H9 (cell line): ENCODE measurements at regions not wholly inside any gene's neighbourhood (a gene's known extent, or its start where the extent isn't known, plus 50 kb on each side); places are given as distances from the start of the nearest gene placed in this dataset.

ENCODE experiments used
- DNase-seq: peaks from one replicate; pipeline ENCODE4 v3.0.0-alpha.2; 2017
- H2AFZ ChIP-seq: one replicate; pipeline ENCODE4 v1.6.1; 2013; ENCODE audit warnings: mild to moderate bottlenecking, low read length, control low read depth, moderate library complexity
- H2AK5ac ChIP-seq: 2 replicates; pipeline ENCODE4 v1.6.1; 2013; ENCODE audit warnings: low read length, control low read depth, mixed read lengths; ENCODE audit not compliant: insufficient read length
- H2BK120ac ChIP-seq: one replicate; pipeline ENCODE4 v1.6.1; 2013; ENCODE audit warnings: low read depth, mild to moderate bottlenecking, low read length, control low read depth, inconsistent platforms; ENCODE audit not compliant: poor library complexity, severe bottlenecking
- H2BK12ac ChIP-seq: 2 replicates; pipeline ENCODE4 v1.6.1; 2013; ENCODE audit warnings: low read length, control low read depth, mixed read lengths, low read depth; ENCODE audit not compliant: insufficient read length
- H2BK15ac ChIP-seq: 2 replicates; pipeline ENCODE4 v1.6.1; 2013; ENCODE audit warnings: low read depth, low read length, control low read depth
- H2BK20ac ChIP-seq: one replicate; pipeline ENCODE4 v1.6.1; 2013; ENCODE audit warnings: low read depth, mild to moderate bottlenecking, low read length, control low read depth, inconsistent platforms; ENCODE audit not compliant: poor library complexity, severe bottlenecking
- H2BK5ac ChIP-seq: 2 replicates; pipeline ENCODE4 v1.6.1; 2013; ENCODE audit warnings: low read length, control low read depth, mixed read lengths; ENCODE audit not compliant: insufficient read length
- H3K14ac ChIP-seq: 2 replicates; pipeline ENCODE4 v1.6.1; 2013; ENCODE audit warnings: low read length, control low read depth; ENCODE audit not compliant: insufficient read depth
- H3K18ac ChIP-seq: 2 replicates; pipeline ENCODE4 v1.6.1; 2013; ENCODE audit warnings: low read depth, mild to moderate bottlenecking, mixed read lengths, low read length, control low read depth; ENCODE audit not compliant: insufficient read length
- H3K23ac ChIP-seq: 2 replicates; pipeline ENCODE4 v1.6.1; 2013; ENCODE audit warnings: low read length, control low read depth, mixed read lengths, low read depth; ENCODE audit not compliant: insufficient read length
- H3K23me2 ChIP-seq: 2 replicates; pipeline ENCODE4 v1.6.1; 2013; ENCODE audit warnings: low read depth, mild to moderate bottlenecking, mixed read lengths, low read length, control low read depth; ENCODE audit not compliant: insufficient read length, poor library complexity, severe bottlenecking
- H3K27ac ChIP-seq: 2 replicates; pipeline ENCODE4 v1.5.1; 2013; ENCODE audit warnings: low read length, control low read depth, mixed read lengths, low read depth; ENCODE audit not compliant: insufficient read length
- H3K27me3 ChIP-seq: 2 replicates; pipeline ENCODE4 v1.6.1; 2013; ENCODE audit warnings: low read length, control low read depth, inconsistent platforms; ENCODE audit not compliant: insufficient read depth
- H3K4ac ChIP-seq: 2 replicates; pipeline ENCODE4 v1.6.1; 2013; ENCODE audit warnings: low read depth, mild to moderate bottlenecking, control low read depth, inconsistent platforms, low read length, moderate library complexity
- H3K4me1 ChIP-seq: 2 replicates; pipeline ENCODE4 v1.6.1; 2013; ENCODE audit warnings: low read length, control low read depth, inconsistent platforms; ENCODE audit not compliant: insufficient read depth
- H3K4me2 ChIP-seq: 2 replicates; pipeline ENCODE4 v1.6.1; 2013; ENCODE audit warnings: low read length, control low read depth, mixed read lengths; ENCODE audit not compliant: insufficient read length, insufficient read depth
- H3K56ac ChIP-seq: 2 replicates; pipeline ENCODE4 v1.6.1; 2013; ENCODE audit warnings: low read depth, mild to moderate bottlenecking, mixed read lengths, low read length, control low read depth; ENCODE audit not compliant: insufficient read length
- H3K79me1 ChIP-seq: 2 replicates; pipeline ENCODE4 v1.6.1; 2013; ENCODE audit warnings: low read depth, mild to moderate bottlenecking, moderate library complexity, low read length, control low read depth, inconsistent platforms; ENCODE audit not compliant: insufficient read depth, poor library complexity, severe bottlenecking
- H3K79me2 ChIP-seq: 2 replicates; pipeline ENCODE4 v1.6.1; 2013; ENCODE audit warnings: low read length, control low read depth, inconsistent platforms; ENCODE audit not compliant: insufficient read depth
- H3K9ac ChIP-seq: 2 replicates; pipeline ENCODE4 v1.6.1; 2013; ENCODE audit warnings: low read length, control low read depth, mixed read lengths; ENCODE audit not compliant: insufficient read length; ENCODE audit errors: extremely low read depth
- H3K9me3 ChIP-seq: one replicate; pipeline ENCODE4 v1.6.1; 2013; ENCODE audit warnings: low read depth, low read length, inconsistent platforms; ENCODE audit not compliant: control insufficient read depth
- H3T11ph ChIP-seq: one replicate; pipeline ENCODE4 v1.6.1; 2013; ENCODE audit warnings: mild to moderate bottlenecking, low read length, control low read depth, inconsistent platforms
- H4K20me1 ChIP-seq: one replicate; pipeline ENCODE4 v1.6.1; 2013; ENCODE audit not compliant: control insufficient read depth, insufficient read length, insufficient read depth
- H4K5ac ChIP-seq: 2 replicates; pipeline ENCODE4 v1.6.1; 2013; ENCODE audit warnings: low read depth, mild to moderate bottlenecking, mixed read lengths, low read length, control low read depth; ENCODE audit not compliant: insufficient read length
- H4K8ac ChIP-seq: replicated peaks from 2 replicates; pipeline ENCODE4 v1.6.1; 2013; ENCODE audit warnings: low read length, control low read depth, mixed read lengths, low read depth; ENCODE audit not compliant: insufficient read length
- H4K91ac ChIP-seq: 2 replicates; pipeline ENCODE4 v1.6.1; 2013; ENCODE audit warnings: low read depth, mild to moderate bottlenecking, moderate library complexity, mixed read lengths, low read length, control low read depth; ENCODE audit not compliant: insufficient read length
- H3K27ac Mint-ChIP-seq, 3 experiments: 2 replicates in 2 of 3; 3 replicates in 1 of 3; pipeline ENCODE4 v1.8.0; 2020 to 2021; ENCODE audit warnings: mixed read lengths in 3 of 3, mild to moderate bottlenecking in 1 of 3, moderate library complexity in 1 of 3
- H3K27me3 Mint-ChIP-seq: 2 replicates; pipeline ENCODE4 v1.8.0; 2021; ENCODE audit warnings: low read depth, mild to moderate bottlenecking, moderate library complexity, mixed read lengths
- H3K36me3 Mint-ChIP-seq, 3 experiments: 2 replicates in 2 of 3; 3 replicates in 1 of 3; pipeline ENCODE4 v1.8.0; 2020 to 2021; ENCODE audit warnings: low read depth in 3 of 3, mixed read lengths in 3 of 3; ENCODE audit not compliant: insufficient read depth in 1 of 3
- H3K4me1 Mint-ChIP-seq, 2 experiments: 2 replicates each; pipeline ENCODE4 v1.8.0; 2020; ENCODE audit warnings: mixed read lengths in 2 of 2
- H3K4me3 Mint-ChIP-seq, 2 experiments: 2 replicates in 1 of 2; 3 replicates in 1 of 2; pipeline ENCODE4 v1.8.0; 2020 to 2021; ENCODE audit warnings: mild to moderate bottlenecking in 2 of 2, mixed read lengths in 2 of 2, moderate library complexity in 1 of 2
- H3K9me3 Mint-ChIP-seq, 2 experiments: 2 replicates in 1 of 2; 3 replicates in 1 of 2; pipeline ENCODE4 v1.8.0; 2020; ENCODE audit warnings: mild to moderate bottlenecking in 2 of 2, mixed read lengths in 2 of 2, moderate library complexity in 1 of 2
- CTCF ChIP-seq: fragments of 200-600 bp; sonication (generic); conservative IDR thresholded peaks from 3 replicates; pipeline ENCODE4 v1.8.0; 2021; ENCODE audit warnings: antibody characterized with exemption, mild to moderate bottlenecking
- WGBS: extraction: QIAGEN DNeasy Blood & Tissue Kit; methylation state at CpG from one replicate; pipeline ENCODE4 v1.1.7; 2013; ENCODE audit warnings: missing lambda C conversion rate, low lambda C conversion rate, mixed read lengths; ENCODE audit not compliant: insufficient read length; ENCODE audit errors: extremely low coverage; 5-methylcytosine and 5-hydroxymethylcytosine counted together

GRCh38 chr17:36842963-36843558, 94.2 kb upstream of the LHX1 start:
- no peak for DNase-seq
- no peak overlapping the region for H2AFZ ChIP-seq
- no peak overlapping the region for H2BK120ac ChIP-seq
- H3K4me1 Mint-ChIP-seq: peaks cover 16 to 43% of the 10 kb centered on the region in 2 experiments
- no peak overlapping the region for H3K23ac ChIP-seq
- TF ChIP-seq CTCF: no peak
- no peak overlapping the region for H3K4ac ChIP-seq
- H3K9me3 Mint-ChIP-seq: peaks cover 4% of the 10 kb centered on the region in 2 experiments; a peak in 3 of 5 replicates
- peaks cover 0 to 8% (median 0%) of the 10 kb centered on the region in 3 experiments; a peak in 2 of 7 replicates for H3K36me3 Mint-ChIP-seq
- H2BK15ac ChIP-seq: no peak overlapping the region
- no peak overlapping the region for H4K5ac ChIP-seq
- H3K27me3 ChIP-seq: no peaks in the 10 kb centered on the region; the same call in 1 of the 2 replicates
- no peak overlapping the region for H4K8ac ChIP-seq
- no peak overlapping the region for H2BK5ac ChIP-seq
- H2AK5ac ChIP-seq: no peak overlapping the region
- no peak overlapping the region for H3K18ac ChIP-seq
- no CpG with 5 or more reads among the region's 12 CpGs for WGBS
- no peaks in the 10 kb centered on the region for H3K4me1 ChIP-seq
- H3K27me3 Mint-ChIP-seq: peaks cover 62% of the 10 kb centered on the region
- H3K14ac ChIP-seq: no peak overlapping the region
- H2BK20ac ChIP-seq: no peak overlapping the region
- H3K4me3 Mint-ChIP-seq: peak overlapping the region in 1 of 2 experiments; percentile 30; a peak in 1 of 5 replicates
- no peak overlapping the region for H3K56ac ChIP-seq
- H3K79me2 ChIP-seq: no peaks in the 10 kb centered on the region
- H4K20me1 ChIP-seq: no peaks in the 10 kb centered on the region
- no peak overlapping the region for H3T11ph ChIP-seq
- H3K4me2 ChIP-seq: no peak overlapping the region
- no peak overlapping the region for H2BK12ac ChIP-seq
- H3K9me3 ChIP-seq: no peaks in the 10 kb centered on the region
- H3K27ac ChIP-seq: no peak overlapping the region
- H3K27ac Mint-ChIP-seq: peak overlapping the region in 1 of 3 experiments; percentile 5; a peak in 1 of 7 replicates
- H4K91ac ChIP-seq: no peak overlapping the region
- no peak overlapping the region for H3K9ac ChIP-seq
- no peaks in the 10 kb centered on the region for H3K79me1 ChIP-seq
- H3K23me2 ChIP-seq: no peaks in the 10 kb centered on the region
